OCI-LY1 (cell line): ENCODE measurements at regions not wholly inside any gene's neighbourhood (a gene's known extent, or its start where the extent isn't known, plus 50 kb on each side); places are given as distances from the start of the nearest gene placed in this dataset.

ENCODE experiments used
- EZH2 ChIP-seq: fragments of 200-600 bp; sonication (generic), shearing (Covaris generic); IDR thresholded peaks from 2 replicates; pipeline ENCODE4 v1.8.0; 2017; ENCODE audit warnings: borderline replicate concordance, mixed run types, mild to moderate bottlenecking, antibody characterized with exemption, low read length, moderate library complexity, mixed read lengths
- TF ChIP-seq, protein P1 (sequence below): fragments of 200-600 bp; sonication (generic), shearing (Covaris generic); IDR thresholded peaks from 2 replicates; pipeline ENCODE4 v1.5.1; 2017; ENCODE audit warnings: mild to moderate bottlenecking, antibody characterized with exemption, low read length, moderate library complexity, mixed read lengths

DNA sequence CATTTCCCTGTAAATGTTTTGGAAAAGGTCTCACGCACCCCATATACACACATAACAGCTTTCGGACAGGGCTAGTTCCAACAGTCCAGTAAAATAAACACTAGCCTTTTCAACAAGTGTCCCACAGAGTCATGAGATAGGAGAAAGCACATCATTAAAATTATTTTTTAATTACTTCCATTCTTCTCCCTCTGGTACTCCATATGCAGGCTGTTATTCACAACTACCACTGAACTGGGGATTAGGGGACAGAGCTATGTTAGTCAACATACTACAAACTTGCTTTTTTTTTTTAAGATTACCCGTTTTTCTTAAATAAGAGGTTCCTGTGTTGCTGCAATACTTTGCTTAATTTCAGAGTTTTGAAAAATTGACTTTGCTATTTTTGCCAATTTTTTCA lies 576.6 kb upstream of the KCND2 start:
- TF ChIP-seq, protein P1, sequence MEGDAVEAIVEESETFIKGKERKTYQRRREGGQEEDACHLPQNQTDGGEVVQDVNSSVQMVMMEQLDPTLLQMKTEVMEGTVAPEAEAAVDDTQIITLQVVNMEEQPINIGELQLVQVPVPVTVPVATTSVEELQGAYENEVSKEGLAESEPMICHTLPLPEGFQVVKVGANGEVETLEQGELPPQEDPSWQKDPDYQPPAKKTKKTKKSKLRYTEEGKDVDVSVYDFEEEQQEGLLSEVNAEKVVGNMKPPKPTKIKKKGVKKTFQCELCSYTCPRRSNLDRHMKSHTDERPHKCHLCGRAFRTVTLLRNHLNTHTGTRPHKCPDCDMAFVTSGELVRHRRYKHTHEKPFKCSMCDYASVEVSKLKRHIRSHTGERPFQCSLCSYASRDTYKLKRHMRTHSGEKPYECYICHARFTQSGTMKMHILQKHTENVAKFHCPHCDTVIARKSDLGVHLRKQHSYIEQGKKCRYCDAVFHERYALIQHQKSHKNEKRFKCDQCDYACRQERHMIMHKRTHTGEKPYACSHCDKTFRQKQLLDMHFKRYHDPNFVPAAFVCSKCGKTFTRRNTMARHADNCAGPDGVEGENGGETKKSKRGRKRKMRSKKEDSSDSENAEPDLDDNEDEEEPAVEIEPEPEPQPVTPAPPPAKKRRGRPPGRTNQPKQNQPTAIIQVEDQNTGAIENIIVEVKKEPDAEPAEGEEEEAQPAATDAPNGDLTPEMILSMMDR = no peak
- TF ChIP-seq EZH2 = no peak
